ENCODE measurements at regions not wholly inside any gene's neighbourhood (a gene's known extent, or its start where the extent isn't known, plus 50 kb on each side); places are given as distances from the start of the nearest gene placed in this dataset.

- TF ChIP-seq CTCF (IDR thresholded peaks at IDR 0.05), result no peak
- TF ChIP-seq POLR2A (IDR thresholded peaks at IDR 0.05), result no peak
Observed at GRCh38 chr3:482479-482878, 285.9 kb downstream of the CHL1 start.
